AG04450 (cell line): ENCODE measurements at regions not wholly inside any gene's neighbourhood (a gene's known extent, or its start where the extent isn't known, plus 50 kb on each side); places are given as distances from the start of the nearest gene placed in this dataset.
"Not testable (repeated sequence)": the region's sequence is repeated elsewhere in the genome, so short reads cannot be mapped to it uniquely, and the experiment has no call there.

Source experiments
- CTCF ChIA-PET: fragments of 300-600, 350-600 bp; formaldehyde crosslinking; extraction: SDS; loops from one replicate; lab custom pipeline; 2022; ENCODE audit warnings: antibody characterized with exemption, inconsistent platforms; lab: Charles Lee
- POLR2A ChIA-PET: fragments of 350-600 bp; formaldehyde crosslinking; extraction: SDS; loops from one replicate; lab custom pipeline; 2021; ENCODE audit warnings: antibody characterized with exemption, inconsistent platforms; lab: Yijun Ruan, JAX
- DNase-seq: peaks from one replicate; pipeline ENCODE4 v3.0.0-alpha.2; 2011; ENCODE audit warnings: low read depth, low spot score
- H3K27ac ChIP-seq: one replicate; pipeline ENCODE4 v1.5.1; 2012; ENCODE audit warnings: low read depth, low read length, control low read depth
- H3K27me3 ChIP-seq: one replicate; pipeline ENCODE4 v1.6.0; 2012; ENCODE audit warnings: low read length; ENCODE audit not compliant: control insufficient read depth, insufficient read depth
- H3K4me3 ChIP-seq: 2 replicates; pipeline ENCODE4 v1.5.1; 2011; ENCODE audit warnings: mild to moderate bottlenecking, low read depth, low read length, control low read depth
- H3K9me3 ChIP-seq: 2 replicates; pipeline ENCODE4 v1.5.1; 2012; ENCODE audit warnings: low read length; ENCODE audit not compliant: control insufficient read depth, insufficient read depth
- TF ChIP-seq, protein P1 (sequence below): IDR thresholded peaks from 2 replicates; pipeline ENCODE4 v1.5.1; 2011; ENCODE audit warnings: low read depth, low read length, control low read depth, inconsistent platforms

DNA sequence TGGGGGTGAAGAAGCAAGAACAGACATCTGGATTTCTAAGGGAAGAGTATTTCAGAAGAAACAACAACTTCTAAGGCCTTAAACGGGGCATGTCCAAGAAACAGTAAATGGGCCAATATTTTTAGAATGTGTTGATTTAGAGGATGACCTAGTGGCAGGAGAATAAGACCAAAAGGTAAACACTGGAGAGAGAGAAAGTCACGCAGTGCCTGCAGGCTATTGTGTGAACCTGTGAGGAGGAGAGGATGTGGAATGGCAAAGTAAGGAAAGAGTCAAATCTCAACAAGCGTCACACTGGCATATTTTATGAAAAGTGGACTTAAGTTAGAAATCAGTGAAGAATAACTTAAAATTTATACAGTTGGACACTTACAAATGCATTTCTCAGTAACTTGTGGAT lies 78.1 kb upstream of the EGFR start:
- no peaks in the 10 kb centered on the region for H3K9me3 ChIP-seq
- no peak for DNase-seq
- ChIA-PET POLR2A (no interaction called here), CTCF (no interaction called here)
- H3K4me3 ChIP-seq, result no peak overlapping the region
- TF ChIP-seq, protein P1, sequence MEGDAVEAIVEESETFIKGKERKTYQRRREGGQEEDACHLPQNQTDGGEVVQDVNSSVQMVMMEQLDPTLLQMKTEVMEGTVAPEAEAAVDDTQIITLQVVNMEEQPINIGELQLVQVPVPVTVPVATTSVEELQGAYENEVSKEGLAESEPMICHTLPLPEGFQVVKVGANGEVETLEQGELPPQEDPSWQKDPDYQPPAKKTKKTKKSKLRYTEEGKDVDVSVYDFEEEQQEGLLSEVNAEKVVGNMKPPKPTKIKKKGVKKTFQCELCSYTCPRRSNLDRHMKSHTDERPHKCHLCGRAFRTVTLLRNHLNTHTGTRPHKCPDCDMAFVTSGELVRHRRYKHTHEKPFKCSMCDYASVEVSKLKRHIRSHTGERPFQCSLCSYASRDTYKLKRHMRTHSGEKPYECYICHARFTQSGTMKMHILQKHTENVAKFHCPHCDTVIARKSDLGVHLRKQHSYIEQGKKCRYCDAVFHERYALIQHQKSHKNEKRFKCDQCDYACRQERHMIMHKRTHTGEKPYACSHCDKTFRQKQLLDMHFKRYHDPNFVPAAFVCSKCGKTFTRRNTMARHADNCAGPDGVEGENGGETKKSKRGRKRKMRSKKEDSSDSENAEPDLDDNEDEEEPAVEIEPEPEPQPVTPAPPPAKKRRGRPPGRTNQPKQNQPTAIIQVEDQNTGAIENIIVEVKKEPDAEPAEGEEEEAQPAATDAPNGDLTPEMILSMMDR, result no peak
- H3K27me3 ChIP-seq, result no peaks in the 10 kb centered on the region
- H3K27ac ChIP-seq, result no peak overlapping the region

DNA sequence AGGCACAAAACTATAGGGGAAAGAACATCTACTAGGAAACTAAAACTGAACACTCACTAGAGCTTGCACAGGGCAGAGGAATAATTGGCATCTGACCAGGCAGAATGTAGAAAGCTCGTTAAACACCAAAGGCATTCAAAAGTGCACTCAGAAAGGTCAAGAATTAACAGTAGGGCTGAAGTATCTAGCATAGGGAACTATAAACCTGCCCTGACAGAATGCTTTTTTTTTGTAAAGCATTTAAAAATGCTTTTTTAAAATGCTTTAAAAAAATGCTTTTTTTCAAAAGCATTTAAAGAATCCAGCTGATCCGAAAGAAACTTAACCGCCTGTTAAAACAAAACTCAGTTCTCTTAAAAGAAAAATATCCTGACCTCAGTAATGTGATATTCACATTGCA lies 74.6 kb upstream of the EGFR start:
- POLR2A ChIA-PET, result no interaction called here

DNA sequence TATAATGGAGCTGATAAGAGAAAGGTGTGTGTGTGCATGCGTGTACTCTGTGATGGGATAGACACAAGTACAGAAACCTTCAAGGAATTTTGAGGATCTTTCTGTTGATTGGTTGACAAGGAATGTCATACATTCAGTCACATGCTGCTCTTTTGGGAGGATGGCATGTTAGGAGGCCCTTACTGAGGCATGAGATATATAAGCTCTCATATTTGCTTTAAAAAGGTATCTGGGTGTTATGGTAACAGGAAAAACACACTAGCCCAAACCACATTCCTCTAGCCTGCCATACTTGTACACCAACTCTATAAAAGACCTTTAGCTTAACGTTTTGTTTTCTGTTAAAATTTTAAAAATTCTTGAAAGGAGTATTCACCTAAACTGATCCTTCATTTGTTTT lies 72.5 kb upstream of the EGFR start:
- H3K9me3 ChIP-seq, result no peaks in the 10 kb centered on the region
- no peak overlapping the region for H3K4me3 ChIP-seq
- no peaks in the 10 kb centered on the region for H3K27me3 ChIP-seq
- POLR2A ChIA-PET, result no interaction called here
- CTCF ChIA-PET, result interaction anchor here (0.7 to 1.5 kb wide), 3 partner anchors 31 to 325 kb away, joined by 3 to 5 read pairs (median 3); no protein-coding TSS in a partner anchor
- no peak overlapping the region for H3K27ac ChIP-seq
- no peak for DNase-seq
- TF ChIP-seq, protein P1, result no peak

More for the DNA sequence above, 74.6 kb upstream of the EGFR start:
- Histone ChIP-seq H3K9me3 (no peaks in the 10 kb centered on the region), H3K4me3 (no peak overlapping the region), H3K27ac (no peak overlapping the region), H3K27me3 (no peaks in the 10 kb centered on the region)
- DNase-seq, result no peak
- TF ChIP-seq, protein P1, result no peak
- CTCF ChIA-PET, result interaction anchor here (0.6 to 0.9 kb wide), 2 partner anchors 156 to 356 kb away, joined by 3 read pairs; no protein-coding TSS in a partner anchor

DNA sequence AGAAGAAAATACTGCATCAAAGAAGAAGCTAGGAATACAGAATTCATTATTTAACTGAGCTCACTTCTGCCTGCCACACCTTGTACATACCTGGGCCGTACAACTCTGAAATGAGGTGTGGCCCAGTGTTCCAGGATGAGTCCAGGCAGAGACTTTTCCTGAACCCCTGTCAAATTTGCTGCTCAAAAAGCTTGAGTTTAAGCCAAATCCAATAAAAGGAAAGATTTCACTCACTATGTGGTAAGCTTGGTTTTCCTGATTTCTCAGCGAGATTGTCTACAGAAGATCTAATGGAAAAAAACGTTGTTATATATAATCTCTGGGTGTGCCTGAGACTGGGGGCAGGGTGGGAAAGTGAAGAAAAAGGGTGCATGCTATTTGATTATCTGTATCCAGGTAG lies 72.1 kb upstream of the EGFR start:
- ChIA-PET CTCF (interaction anchor here (1.1 to 1.5 kb wide), 2 partner anchors 308 to 324 kb away, joined by 3 to 5 read pairs; no protein-coding TSS in a partner anchor), POLR2A (no interaction called here)
- TF ChIP-seq, protein P1, result no peak
- no peak for DNase-seq
- H3K27ac ChIP-seq, result no peak overlapping the region
- no peak overlapping the region for H3K4me3 ChIP-seq
- H3K9me3 ChIP-seq, result no peaks in the 10 kb centered on the region
- no peaks in the 10 kb centered on the region for H3K27me3 ChIP-seq

- TF ChIP-seq, protein P1, result no peak
- Histone ChIP-seq H3K27me3 (no peaks in the 10 kb centered on the region), H3K4me3 (no peak overlapping the region), H3K9me3 (no peaks in the 10 kb centered on the region), H3K27ac (no peak overlapping the region)
- no peak for DNase-seq
- POLR2A ChIA-PET, result no interaction called here
- CTCF ChIA-PET, result interaction anchor here (1.5 kb wide), 1 partner anchor 308 kb away, joined by 5 read pairs; no protein-coding TSS in a partner anchor
These were observed 71.6 kb upstream of the EGFR start for GRCh38 chr7:54947266-54947665.

DNA sequence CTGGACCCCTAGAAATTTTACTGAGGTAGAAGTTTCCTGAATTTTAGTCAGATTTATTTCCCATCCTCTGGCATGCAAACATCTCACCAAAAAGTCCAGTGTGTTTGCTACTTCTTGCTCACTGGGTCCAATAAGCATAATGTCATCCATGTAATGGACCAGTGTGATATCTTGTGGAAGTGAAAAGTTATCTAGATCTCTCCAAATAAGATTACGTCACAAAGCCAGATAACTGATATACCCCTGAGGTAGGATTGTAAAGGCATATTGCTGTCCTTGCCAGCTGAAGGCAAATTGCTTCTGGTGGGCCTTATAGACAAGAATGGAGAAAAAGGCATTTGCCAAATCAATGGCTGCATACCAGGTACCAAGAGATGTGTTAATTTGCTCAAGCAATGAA lies 69.3 kb upstream of the EGFR start:
- DNase-seq, H3K27ac ChIP-seq, H3K9me3 ChIP-seq, CTCF ChIA-PET, POLR2A ChIA-PET, H3K4me3 ChIP-seq, H3K27me3 ChIP-seq: not testable (repeated sequence)
